ENCODE measurements at regions not wholly inside any gene's neighbourhood (a gene's known extent, or its start where the extent isn't known, plus 50 kb on each side); places are given as distances from the start of the nearest gene placed in this dataset.
A peak's percentile ranks its signal among the peaks of the same experiment; 100 is the strongest.

- Histone ChIP-seq H3K27me3 (ENCODE audit: control insufficient read depth in 2 of 2, insufficient read depth in 2 of 2, low read length in 2 of 2) (no peaks in the 10 kb centered on the region), H3K4me2 (replicated peaks; ENCODE audit: extremely low read depth, low read length, poor library complexity, severe bottlenecking) (no peak overlapping the region), H3K27ac (ENCODE audit: low read depth in 1 of 2, low read length in 2 of 2) (peak overlapping the region in 1 of 2 donors; percentile 25), H3K79me2 (ENCODE audit: insufficient read depth, low read length) (peaks cover 100% of the 10 kb centered on the region), H3K36me3 (replicated peaks in 1 of 2; ENCODE audit: control insufficient read depth in 1 of 2, insufficient read depth in 2 of 2, low read length in 2 of 2) (no peaks in the 10 kb centered on the region), H3K4me3 (replicated peaks in 1 of 3; ENCODE audit: low read depth in 2 of 3, low read length in 3 of 3) (no peak overlapping the region), H3K9me3 (replicated peaks in 1 of 2; ENCODE audit: control insufficient read depth in 1 of 2, insufficient read depth in 1 of 2, low read length in 2 of 2) (no peaks in the 10 kb centered on the region), H4K20me1 (ENCODE audit: insufficient read depth, low read length) (peaks cover 100% of the 10 kb centered on the region), H3K4me1 (ENCODE audit: control insufficient read depth in 1 of 2, insufficient read depth in 2 of 2, low read length in 2 of 2) (peaks cover 5 to 12% of the 10 kb centered on the region in 2 donors), H3K9ac (ENCODE audit: insufficient read depth, low read length, poor library complexity, severe bottlenecking) (no peak overlapping the region), H2AFZ (ENCODE audit: insufficient read depth, low read depth, low read length, poor library complexity, severe bottlenecking) (no peak overlapping the region)
- WGBS (ENCODE audit: insufficient coverage) = 79% methylated on average over 3 of the region's 3 CpGs
- no peaks in the 10 kb centered on the region for H3K27me3 Mint-ChIP-seq (ENCODE audit: low read depth in 3 of 3)
- intact Hi-C loops (cut with micrococcal nuclease) = no loop called here
- no peak for DNase-seq
- no peak for TF ChIP-seq CTCF (IDR thresholded peaks at IDR 0.05)
- no peaks in the 10 kb centered on the region for H3K9me3 Mint-ChIP-seq
- H3K36me3 Mint-ChIP-seq = peaks cover 4 to 5% of the 10 kb centered on the region in 2 donors
- no peak overlapping the region for H3K27ac Mint-ChIP-seq
- no peak overlapping the region for H3K4me3 Mint-ChIP-seq
- peaks cover 15% of the 10 kb centered on the region for H3K4me1 Mint-ChIP-seq
Observed at GRCh38 chr3:72390841-72391240, 457.4 kb downstream of the SHQ1 start.

- no peak for DNase-seq
- Mint-ChIP-seq H3K9me3 (no peaks in the 10 kb centered on the region), H3K4me3 (no peak overlapping the region), H3K27ac (peak overlapping the region in 1 of 7 donors; percentile 3), H3K27me3 (ENCODE audit: low read depth in 3 of 3) (no peaks in the 10 kb centered on the region), H3K4me1 (peaks cover 32% of the 10 kb centered on the region), H3K36me3 (peaks cover 5 to 9% of the 10 kb centered on the region in 2 donors)
- H3K27ac ChIP-seq (ENCODE audit: low read depth in 1 of 2, low read length in 2 of 2) = no peak overlapping the region
- no peak for TF ChIP-seq CTCF (IDR thresholded peaks at IDR 0.05)
- H3K79me2 ChIP-seq (ENCODE audit: insufficient read depth, low read length) = peaks cover 100% of the 10 kb centered on the region
- H3K4me3 ChIP-seq (replicated peaks in 1 of 3; ENCODE audit: low read depth in 2 of 3, low read length in 3 of 3) = no peak overlapping the region
- H3K4me2 ChIP-seq (replicated peaks; ENCODE audit: extremely low read depth, low read length, poor library complexity, severe bottlenecking) = no peak overlapping the region
- no peaks in the 10 kb centered on the region for H3K9me3 ChIP-seq (replicated peaks in 1 of 2; ENCODE audit: control insufficient read depth in 1 of 2, insufficient read depth in 1 of 2, low read length in 2 of 2)
- no peaks in the 10 kb centered on the region for H3K27me3 ChIP-seq (ENCODE audit: control insufficient read depth in 2 of 2, insufficient read depth in 2 of 2, low read length in 2 of 2)
- H3K36me3 ChIP-seq (replicated peaks in 1 of 2; ENCODE audit: control insufficient read depth in 1 of 2, insufficient read depth in 2 of 2, low read length in 2 of 2) = no peaks in the 10 kb centered on the region
- H3K4me1 ChIP-seq (ENCODE audit: control insufficient read depth in 1 of 2, insufficient read depth in 2 of 2, low read length in 2 of 2) = peaks cover 13 to 26% of the 10 kb centered on the region in 2 donors
- H2AFZ ChIP-seq (ENCODE audit: insufficient read depth, low read depth, low read length, poor library complexity, severe bottlenecking) = no peak overlapping the region
- H3K9ac ChIP-seq (ENCODE audit: insufficient read depth, low read length, poor library complexity, severe bottlenecking) = no peak overlapping the region
- no CpG with 5 or more reads among the region's 2 CpGs for WGBS (ENCODE audit: insufficient coverage)
- intact Hi-C loops (cut with micrococcal nuclease) = no loop called here
- H4K20me1 ChIP-seq (ENCODE audit: insufficient read depth, low read length) = peaks cover 100% of the 10 kb centered on the region
Observed at GRCh38 chr3:72388644-72389043, 459.6 kb downstream of the SHQ1 start.
